ENCODE measurements at regions not wholly inside any gene's neighbourhood (a gene's known extent, or its start where the extent isn't known, plus 50 kb on each side); places are given as distances from the start of the nearest gene placed in this dataset.

DNA sequence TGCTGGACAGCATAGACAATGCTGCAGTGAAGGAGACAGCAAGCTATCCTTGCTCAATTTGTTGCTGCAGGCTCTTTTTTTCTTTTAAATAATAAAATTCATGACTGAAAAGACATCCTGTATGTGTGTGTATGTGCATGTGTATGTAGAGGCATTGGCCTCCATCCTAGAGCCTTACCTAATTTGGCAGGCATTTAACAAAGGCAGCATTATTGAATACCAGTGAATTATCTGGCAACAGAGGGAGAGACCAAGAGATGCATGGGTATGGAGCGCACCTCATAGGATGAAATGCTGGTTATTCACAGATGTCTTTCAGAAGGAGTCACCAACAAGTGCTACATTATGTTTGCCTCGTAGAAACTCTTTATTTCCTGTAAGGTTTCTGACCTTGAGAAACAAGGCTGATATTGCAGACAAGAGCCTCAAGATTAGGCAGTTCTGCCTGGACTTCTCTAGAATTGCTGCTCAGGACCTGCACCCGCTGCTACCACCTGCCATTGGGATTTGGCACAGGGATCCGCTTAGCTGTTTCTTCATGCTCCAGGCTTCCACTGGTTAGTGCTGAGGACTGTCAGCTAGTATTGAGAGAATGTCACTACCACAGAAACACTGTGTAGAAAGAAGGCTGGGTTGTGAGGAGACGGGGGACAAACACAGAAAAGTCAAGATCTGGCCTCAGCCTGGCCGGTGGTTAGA is 247.7 kb upstream of the RFX3 start:
- Mint-ChIP-seq H3K9me3 (no peaks in the 10 kb centered on the region), H3K27me3 (no peaks in the 10 kb centered on the region), H3K27ac (no peak overlapping the region), H3K36me3 (no peaks in the 10 kb centered on the region), H3K4me3 (no peak overlapping the region), H3K4me1 (no peaks in the 10 kb centered on the region)
- ATAC-seq = no peak

DNA sequence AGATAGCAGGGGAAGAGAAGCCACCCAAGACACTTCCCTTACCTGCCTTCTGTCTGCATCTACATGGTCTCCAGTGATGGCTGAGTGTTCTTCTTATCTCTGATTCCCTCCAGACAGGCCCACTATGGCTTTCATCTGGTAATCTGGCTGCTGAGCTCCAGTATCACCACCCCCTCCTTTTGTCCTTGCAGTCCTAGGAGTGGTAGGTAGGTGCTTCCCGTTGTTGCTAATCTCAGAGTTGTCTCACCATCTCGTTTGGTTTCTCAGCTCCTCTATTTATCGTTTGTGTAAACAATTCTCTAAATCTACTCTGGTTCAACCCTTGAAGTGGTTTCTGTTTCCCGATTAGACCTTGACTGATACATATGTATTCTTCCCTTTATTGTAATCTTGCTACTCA is 243.8 kb upstream of the RFX3 start:
- no peak for ATAC-seq
- Mint-ChIP-seq H3K27me3 (peaks cover 17% of the 10 kb centered on the region), H3K9me3 (no peaks in the 10 kb centered on the region), H3K4me1 (no peaks in the 10 kb centered on the region), H3K4me3 (no peak overlapping the region), H3K36me3 (no peaks in the 10 kb centered on the region), H3K27ac (no peak overlapping the region)

DNA sequence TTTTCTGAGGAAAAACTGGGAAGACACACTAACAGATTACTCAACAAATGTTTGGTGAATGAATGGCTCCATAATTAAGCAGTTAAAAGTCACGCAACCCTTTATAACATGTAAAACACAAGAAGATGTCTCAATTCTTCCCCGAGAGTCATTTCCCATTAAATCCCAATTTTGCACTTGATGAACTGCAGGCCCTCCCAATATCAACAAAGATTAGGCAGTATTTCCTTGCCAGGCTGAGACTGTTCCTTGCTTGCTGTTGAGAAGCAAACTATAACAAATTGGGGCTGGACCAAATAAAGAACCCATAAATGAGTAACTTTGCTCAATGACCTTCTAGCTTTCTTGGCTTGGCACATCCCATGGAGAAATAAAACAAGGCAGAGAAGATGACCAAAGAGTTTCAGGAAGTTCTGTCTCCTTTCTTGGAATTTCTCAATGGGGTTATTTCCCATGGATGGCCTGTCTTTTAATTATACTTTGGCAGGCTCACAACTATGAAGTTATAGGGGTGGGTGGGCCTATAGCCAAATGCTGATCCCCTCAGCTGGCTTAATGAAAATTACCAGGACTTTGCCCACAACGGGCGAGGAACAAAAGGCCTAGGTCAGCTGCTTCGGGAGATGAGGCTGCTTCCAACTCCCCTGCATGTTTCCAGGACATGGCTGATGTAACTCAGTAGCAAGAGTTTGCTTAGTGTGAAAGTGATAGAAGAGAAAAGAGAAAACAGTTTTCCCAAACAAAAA is 243.1 kb upstream of the RFX3 start:
- no peaks in the 10 kb centered on the region for H3K9me3 Mint-ChIP-seq
- no peak overlapping the region for H3K27ac Mint-ChIP-seq
- H3K36me3 Mint-ChIP-seq = no peaks in the 10 kb centered on the region
- no peak overlapping the region for H3K4me3 Mint-ChIP-seq
- no peak for ATAC-seq
- H3K27me3 Mint-ChIP-seq = peaks cover 17% of the 10 kb centered on the region
- no peaks in the 10 kb centered on the region for H3K4me1 Mint-ChIP-seq

DNA sequence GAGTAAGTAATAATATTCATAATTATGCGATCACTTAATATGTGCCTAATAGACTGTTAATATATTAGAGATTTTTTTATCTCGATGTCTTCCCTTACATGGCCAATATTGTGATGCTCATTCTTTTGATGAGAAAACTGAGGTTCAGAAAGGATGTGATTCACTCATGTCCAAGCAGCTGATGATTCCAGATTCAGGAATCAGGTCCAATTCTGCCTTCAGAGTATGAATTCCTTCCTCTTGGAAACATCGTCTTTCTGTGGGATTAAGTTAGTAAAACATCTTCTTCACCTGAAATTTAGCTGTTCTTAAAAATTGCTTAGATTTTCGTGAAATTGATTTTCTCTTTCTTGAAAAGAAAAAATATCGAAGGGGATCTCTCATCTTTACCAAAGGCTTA is 242.5 kb upstream of the RFX3 start:
- H3K27me3 Mint-ChIP-seq = peaks cover 17% of the 10 kb centered on the region
- H3K9me3 Mint-ChIP-seq = no peaks in the 10 kb centered on the region
- no peaks in the 10 kb centered on the region for H3K36me3 Mint-ChIP-seq
- no peak overlapping the region for H3K27ac Mint-ChIP-seq
- no peak for ATAC-seq
- no peak overlapping the region for H3K4me3 Mint-ChIP-seq
- no peaks in the 10 kb centered on the region for H3K4me1 Mint-ChIP-seq

DNA sequence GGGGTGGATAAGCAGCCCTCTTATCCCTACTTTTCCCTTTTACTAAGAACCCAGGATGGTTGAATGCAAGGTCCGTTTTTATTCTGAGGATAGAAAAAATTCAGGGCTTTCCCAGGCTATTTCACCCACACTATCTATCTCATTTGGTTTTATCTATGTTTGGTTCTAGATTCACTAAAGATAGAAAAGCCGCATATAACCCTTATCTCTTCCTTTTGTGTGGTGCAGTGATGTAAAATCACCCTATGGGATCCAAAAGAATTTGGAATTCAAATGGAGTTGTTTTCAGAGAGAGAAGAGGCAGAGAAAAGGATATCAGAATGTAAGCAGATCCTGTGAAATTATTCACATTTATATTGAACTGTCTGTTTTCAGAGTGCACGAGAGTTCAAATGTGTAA is 236.3 kb upstream of the RFX3 start:
- H3K4me1 Mint-ChIP-seq = peaks cover 10% of the 10 kb centered on the region
- peaks cover 6% of the 10 kb centered on the region for H3K36me3 Mint-ChIP-seq
- no peak overlapping the region for H3K4me3 Mint-ChIP-seq
- peaks cover 26% of the 10 kb centered on the region for H3K27me3 Mint-ChIP-seq
- no peak overlapping the region for H3K27ac Mint-ChIP-seq
- ATAC-seq = no peak
- H3K9me3 Mint-ChIP-seq = peaks cover 5% of the 10 kb centered on the region

DNA sequence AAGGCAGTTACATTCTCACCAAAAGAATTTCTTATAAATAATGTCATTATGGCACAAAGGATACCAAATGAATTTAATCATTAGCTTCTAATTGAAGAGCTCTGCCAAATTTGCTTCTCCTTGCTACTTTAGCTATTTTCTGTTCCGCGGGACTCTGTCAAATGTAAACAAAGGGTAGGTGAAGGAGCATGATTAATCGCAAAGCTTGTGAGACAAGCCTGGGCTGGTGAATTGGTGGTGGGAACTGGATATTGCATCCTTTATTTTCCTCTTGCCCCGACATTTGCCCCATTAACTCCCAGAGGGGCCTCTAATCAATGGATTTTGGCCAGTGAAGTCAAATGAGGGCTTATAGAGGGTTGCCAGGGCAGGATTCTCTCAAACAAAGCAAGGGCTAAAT is 234.2 kb upstream of the RFX3 start:
- no peak for ATAC-seq
- Mint-ChIP-seq H3K4me1 (peaks cover 10% of the 10 kb centered on the region), H3K27me3 (peaks cover 10% of the 10 kb centered on the region), H3K36me3 (peaks cover 6% of the 10 kb centered on the region), H3K27ac (no peak overlapping the region), H3K4me3 (no peak overlapping the region), H3K9me3 (peaks cover 5% of the 10 kb centered on the region)

DNA sequence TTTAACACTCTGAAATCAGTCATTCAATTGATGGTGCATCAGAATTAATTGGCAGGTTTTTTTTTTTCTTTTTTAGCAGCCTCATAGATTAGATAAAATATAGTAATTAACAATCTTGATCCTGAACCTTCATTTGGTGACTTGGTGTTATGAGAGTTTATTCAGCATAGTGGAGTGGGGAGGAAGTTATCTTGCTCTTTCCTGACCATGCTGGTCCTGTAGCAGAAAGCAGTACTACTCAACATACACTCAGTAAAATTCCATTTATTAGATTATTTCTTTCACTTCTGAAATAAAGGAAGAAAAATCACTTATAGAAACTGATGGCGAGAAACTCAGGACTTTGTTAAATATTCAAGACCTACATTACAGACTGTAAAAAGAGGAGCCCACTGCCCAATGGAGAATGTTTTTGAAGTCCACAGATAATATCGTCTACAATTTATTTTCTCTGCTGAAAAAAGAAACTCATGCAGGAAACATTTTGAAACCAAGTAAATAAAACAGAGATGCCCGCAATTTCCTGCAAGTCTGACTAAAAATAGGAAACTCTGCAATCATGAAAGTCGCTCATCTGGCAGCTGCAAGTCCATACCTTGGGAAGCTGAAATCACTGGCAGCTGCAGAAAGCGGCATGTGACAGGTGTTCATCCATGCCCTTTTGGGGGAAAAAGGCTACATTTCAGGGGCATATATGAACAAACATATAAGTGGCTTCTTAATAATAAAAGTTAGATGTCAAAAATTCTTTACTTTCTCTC is 233.2 kb upstream of the RFX3 start:
- no peak overlapping the region for H3K4me3 Mint-ChIP-seq

DNA sequence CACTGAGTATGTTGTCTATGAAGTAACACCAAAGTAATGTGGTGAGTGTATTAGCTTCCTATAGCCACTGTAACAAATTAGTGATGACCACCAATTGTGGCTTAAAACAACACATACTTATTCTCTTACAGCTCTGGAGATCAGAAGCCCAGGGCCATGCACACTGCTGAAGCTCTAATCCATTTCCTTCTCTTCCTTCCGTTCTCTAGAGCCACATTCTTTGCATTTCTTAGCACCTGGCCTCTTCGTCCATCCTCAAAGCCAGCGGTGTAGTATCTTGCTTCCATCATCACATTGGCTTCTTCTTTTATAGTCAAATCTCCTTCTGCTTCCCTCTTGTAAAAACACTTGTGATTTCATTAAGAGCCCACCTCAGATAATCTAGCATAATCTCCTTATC is 230.3 kb upstream of the RFX3 start:
- Mint-ChIP-seq H3K36me3 (peaks cover 6% of the 10 kb centered on the region), H3K4me3 (no peak overlapping the region), H3K9me3 (peaks cover 3% of the 10 kb centered on the region), H3K4me1 (peaks cover 10% of the 10 kb centered on the region), H3K27ac (no peak overlapping the region), H3K27me3 (peaks cover 10% of the 10 kb centered on the region)
- no peak for ATAC-seq

More for the DNA sequence above, 233.2 kb upstream of the RFX3 start:
- Mint-ChIP-seq H3K9me3 (peaks cover 5% of the 10 kb centered on the region), H3K36me3 (peaks cover 6% of the 10 kb centered on the region), H3K27ac (no peak overlapping the region), H3K27me3 (peaks cover 10% of the 10 kb centered on the region), H3K4me1 (peaks cover 10% of the 10 kb centered on the region)
- ATAC-seq = no peak

DNA sequence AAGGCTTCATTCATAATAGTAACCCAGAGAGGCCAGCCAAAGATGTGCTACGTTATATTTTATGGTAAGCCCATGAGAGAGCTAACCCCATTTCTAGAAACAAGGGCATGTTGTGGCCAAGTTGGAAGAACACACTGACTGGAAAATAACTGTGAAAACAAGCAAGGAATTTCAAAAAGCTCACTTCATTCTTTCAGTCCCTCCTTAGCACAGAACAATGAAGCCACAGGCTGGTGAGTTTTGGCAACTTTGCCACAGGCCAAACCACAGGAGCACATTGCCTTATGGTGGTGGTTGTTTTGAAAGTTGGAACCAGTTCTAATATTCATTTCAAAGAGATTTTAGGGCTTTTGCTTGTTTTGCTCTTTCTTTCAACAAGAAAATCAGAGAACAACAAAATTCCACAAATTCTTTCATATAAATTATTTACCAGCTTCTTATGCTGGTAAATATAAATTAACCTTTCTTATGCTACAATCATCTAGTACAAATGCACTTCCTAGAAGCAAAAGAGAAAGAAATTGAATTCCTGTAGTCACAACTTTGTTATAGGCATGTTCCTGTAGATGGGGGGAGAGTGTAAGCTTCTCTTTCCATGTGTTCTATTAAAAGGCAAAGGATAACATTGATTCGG is 225.4 kb upstream of the RFX3 start:
- ATAC-seq = no peak
- Mint-ChIP-seq H3K27me3 (peaks cover 18% of the 10 kb centered on the region), H3K36me3 (no peaks in the 10 kb centered on the region), H3K4me1 (no peaks in the 10 kb centered on the region), H3K9me3 (no peaks in the 10 kb centered on the region), H3K4me3 (no peak overlapping the region), H3K27ac (no peak overlapping the region)

DNA sequence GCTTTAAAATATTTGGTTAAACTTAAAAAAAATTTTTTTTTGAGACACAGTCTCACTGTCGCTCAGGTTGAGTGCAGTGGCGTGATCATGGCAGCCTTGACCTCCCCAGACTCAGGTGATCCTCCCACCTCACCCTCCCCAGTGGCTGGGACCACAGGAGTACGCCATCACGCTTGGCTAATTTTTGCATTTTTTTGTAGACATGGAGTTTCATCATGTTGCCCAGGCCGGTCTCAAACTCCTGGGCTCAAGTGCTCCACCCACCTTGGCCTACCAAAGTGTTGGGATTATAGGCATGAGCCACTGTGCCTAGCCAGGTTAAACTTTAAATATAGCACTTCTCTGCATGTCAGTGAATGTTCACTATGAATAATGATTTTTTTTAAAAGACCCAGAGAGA is 224.5 kb upstream of the RFX3 start:
- peaks cover 18% of the 10 kb centered on the region for H3K27me3 Mint-ChIP-seq
- H3K9me3 Mint-ChIP-seq = no peaks in the 10 kb centered on the region
- H3K36me3 Mint-ChIP-seq = no peaks in the 10 kb centered on the region
- no peak for ATAC-seq
- no peak overlapping the region for H3K4me3 Mint-ChIP-seq
- H3K4me1 Mint-ChIP-seq = no peaks in the 10 kb centered on the region
- no peak overlapping the region for H3K27ac Mint-ChIP-seq

DNA sequence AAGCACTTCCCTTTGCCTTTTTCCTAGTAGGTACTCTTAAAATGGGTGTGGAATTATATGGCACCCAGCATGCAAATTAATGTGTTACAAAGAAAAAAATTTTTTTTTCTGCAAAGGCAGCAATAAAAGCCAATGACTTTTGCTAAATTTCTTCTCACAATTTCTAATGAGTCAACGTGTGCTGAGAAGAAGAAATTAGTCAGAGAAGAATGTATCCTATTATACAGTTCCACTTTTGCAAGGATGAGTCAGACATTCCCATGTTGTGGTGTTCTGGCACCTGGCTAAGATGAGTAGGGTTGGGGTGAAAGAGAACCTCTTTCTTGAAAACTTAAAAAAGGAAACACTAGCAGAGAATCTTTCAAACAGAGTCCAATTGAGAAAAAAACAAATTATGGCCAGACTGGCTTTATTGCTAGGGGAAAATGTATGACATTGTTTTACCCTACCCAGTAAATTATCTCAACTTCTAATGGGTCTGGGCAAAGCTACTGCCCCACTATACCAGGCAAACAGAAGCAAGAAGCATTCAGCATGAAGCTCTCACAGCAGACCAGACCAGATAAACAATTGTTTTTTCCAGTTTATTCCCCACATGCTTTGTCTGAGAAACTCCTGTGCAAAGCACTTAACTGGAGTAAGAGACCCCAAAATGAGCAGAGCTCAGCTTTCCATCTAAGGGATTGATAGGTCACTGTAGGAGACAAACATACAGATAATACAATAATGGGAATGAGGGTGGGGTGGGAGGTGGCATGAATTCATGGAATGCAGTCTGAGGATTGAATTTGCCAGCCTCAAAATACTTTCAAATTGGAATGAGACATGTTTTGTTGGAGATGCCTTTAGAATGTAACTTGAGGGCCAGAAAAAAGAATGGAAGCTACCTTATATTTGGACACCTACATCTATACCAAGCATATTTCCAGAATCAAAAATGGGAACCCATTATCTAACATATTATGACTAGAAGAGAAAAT is 220.8 kb upstream of the RFX3 start:
- no peak for ATAC-seq
- no peaks in the 10 kb centered on the region for H3K9me3 Mint-ChIP-seq
- H3K36me3 Mint-ChIP-seq = no peaks in the 10 kb centered on the region
- H3K4me3 Mint-ChIP-seq = no peak overlapping the region
- H3K27ac Mint-ChIP-seq = no peak overlapping the region
- H3K4me1 Mint-ChIP-seq = no peaks in the 10 kb centered on the region
- peaks cover 18% of the 10 kb centered on the region for H3K27me3 Mint-ChIP-seq

DNA sequence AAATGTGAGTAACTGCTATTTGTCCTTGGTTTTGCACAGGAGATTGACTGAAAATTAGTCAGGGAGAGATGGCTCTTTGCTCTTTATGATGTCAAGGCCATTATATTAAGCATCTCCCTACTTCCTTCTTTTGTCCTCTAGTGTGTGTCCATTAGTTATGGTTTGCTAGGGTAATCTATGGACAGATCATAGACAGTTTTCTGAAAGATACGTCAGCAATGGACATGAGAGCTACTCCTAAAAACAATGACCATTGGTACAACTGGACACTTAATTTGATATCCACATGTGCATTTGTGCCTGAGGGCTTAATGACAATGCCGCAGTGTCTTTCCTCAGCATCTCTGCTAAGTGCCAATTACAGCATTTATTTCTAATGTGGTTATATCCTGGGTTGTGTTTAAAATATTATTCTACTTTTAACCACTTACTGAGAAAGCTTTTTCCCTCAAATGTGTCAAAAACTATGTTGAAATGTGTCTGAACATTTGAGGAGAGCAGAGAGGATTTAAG is 218.2 kb upstream of the RFX3 start:
- ATAC-seq = no peak

DNA sequence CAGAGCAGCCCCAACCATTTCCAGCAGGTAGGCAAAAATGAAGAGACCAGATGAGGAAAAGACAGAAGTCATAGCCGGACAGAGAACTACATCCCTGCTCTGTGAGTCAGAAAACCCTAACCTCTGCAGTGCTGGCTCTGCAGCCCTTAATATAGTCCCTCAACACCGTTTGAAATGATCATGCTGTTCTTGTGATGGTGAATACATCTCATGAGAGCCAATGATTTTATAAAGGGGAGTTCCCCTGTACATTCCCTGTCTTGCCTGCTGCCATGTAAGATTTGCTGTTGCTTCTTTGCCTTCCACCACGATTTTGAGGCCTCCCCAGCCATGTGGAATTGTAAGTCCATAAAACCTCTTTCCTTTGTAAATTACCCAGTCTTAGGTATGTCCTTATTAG is 216.8 kb upstream of the RFX3 start:
- Mint-ChIP-seq H3K4me3 (no peak overlapping the region), H3K36me3 (no peaks in the 10 kb centered on the region), H3K9me3 (no peaks in the 10 kb centered on the region), H3K27ac (no peak overlapping the region), H3K4me1 (no peaks in the 10 kb centered on the region), H3K27me3 (no peaks in the 10 kb centered on the region)
- ATAC-seq = no peak

More for the DNA sequence above, 218.2 kb upstream of the RFX3 start:
- Mint-ChIP-seq H3K27me3 (peaks cover 11% of the 10 kb centered on the region), H3K4me3 (no peak overlapping the region), H3K36me3 (no peaks in the 10 kb centered on the region), H3K27ac (no peak overlapping the region), H3K4me1 (no peaks in the 10 kb centered on the region), H3K9me3 (no peaks in the 10 kb centered on the region)

DNA sequence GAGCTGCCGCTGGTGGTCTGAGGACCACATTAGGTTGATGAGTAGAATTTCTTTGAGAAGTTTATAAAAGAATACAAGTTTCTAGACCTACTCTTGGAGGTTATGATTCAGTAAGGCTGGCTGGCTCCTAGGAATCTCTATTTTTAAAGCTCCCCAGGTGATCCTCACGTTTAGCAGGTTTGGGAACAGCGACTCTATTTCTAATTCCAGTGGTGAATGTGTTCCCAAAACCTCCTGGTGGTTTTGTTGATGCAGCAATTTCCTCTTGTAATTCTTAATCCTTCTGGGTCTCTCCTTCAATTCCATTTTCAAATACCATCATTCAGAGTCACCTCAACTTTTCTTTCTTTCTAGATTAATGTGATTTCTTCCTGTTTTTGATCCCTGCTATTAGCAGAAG is 215.9 kb upstream of the RFX3 start:
- Mint-ChIP-seq H3K27me3 (no peaks in the 10 kb centered on the region), H3K27ac (no peak overlapping the region), H3K9me3 (no peaks in the 10 kb centered on the region), H3K4me1 (no peaks in the 10 kb centered on the region), H3K4me3 (no peak overlapping the region), H3K36me3 (no peaks in the 10 kb centered on the region)
- no peak for ATAC-seq
